ENCODE measurements at regions not wholly inside any gene's neighbourhood (a gene's known extent, or its start where the extent isn't known, plus 50 kb on each side); places are given as distances from the start of the nearest gene placed in this dataset.
"Not testable (repeated sequence)": the region's sequence is repeated elsewhere in the genome, so short reads cannot be mapped to it uniquely, and the experiment has no call there.

- not testable (repeated sequence) for TF ChIP-seq CTCF (IDR thresholded peaks at IDR 0.05; ENCODE audit: low read depth, low read length, missing input control); ATF3 (IDR thresholded peaks at IDR 0.05); YY1 (IDR thresholded peaks at IDR 0.05); JUND (IDR thresholded peaks at IDR 0.05); NR2F2 (IDR thresholded peaks at IDR 0.05); REST (IDR thresholded peaks at IDR 0.05); RAD21 (IDR thresholded peaks at IDR 0.05); TAF1 (conservative IDR thresholded peaks at IDR 0.05); SP1 (IDR thresholded peaks at IDR 0.05); HNF4A (conservative IDR thresholded peaks at IDR 0.05)
Measured at GRCh38 chr17:62264974-62265373, 115.4 kb upstream of the EFCAB3 start.
